CMK (cell line): ENCODE measurements at regions not wholly inside any gene's neighbourhood (a gene's known extent, or its start where the extent isn't known, plus 50 kb on each side); places are given as distances from the start of the nearest gene placed in this dataset.
"Not testable (repeated sequence)": the region's sequence is repeated elsewhere in the genome, so short reads cannot be mapped to it uniquely, and the experiment has no call there.

Experiments
- DNase-seq: peaks from one replicate; pipeline ENCODE4 v3.0.0-alpha.2; 2010; ENCODE audit warnings: low read depth

DNA sequence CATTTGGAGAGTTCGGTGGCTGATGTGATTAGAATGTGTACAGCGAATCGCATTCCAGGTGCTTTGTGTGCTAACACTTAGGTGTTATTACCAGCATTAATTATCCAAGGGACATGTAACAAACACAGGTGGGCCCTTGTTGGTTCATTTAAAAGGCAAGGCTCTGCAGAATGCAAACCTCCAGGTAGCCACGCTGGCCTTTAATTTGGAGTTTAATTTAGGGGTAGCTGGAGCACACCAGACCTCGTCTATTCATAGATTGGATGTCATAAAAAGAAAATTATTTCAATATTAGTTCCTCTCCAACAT lies 191.1 kb downstream of the MAT2B start:
- DNase-seq, result no peak

DNA sequence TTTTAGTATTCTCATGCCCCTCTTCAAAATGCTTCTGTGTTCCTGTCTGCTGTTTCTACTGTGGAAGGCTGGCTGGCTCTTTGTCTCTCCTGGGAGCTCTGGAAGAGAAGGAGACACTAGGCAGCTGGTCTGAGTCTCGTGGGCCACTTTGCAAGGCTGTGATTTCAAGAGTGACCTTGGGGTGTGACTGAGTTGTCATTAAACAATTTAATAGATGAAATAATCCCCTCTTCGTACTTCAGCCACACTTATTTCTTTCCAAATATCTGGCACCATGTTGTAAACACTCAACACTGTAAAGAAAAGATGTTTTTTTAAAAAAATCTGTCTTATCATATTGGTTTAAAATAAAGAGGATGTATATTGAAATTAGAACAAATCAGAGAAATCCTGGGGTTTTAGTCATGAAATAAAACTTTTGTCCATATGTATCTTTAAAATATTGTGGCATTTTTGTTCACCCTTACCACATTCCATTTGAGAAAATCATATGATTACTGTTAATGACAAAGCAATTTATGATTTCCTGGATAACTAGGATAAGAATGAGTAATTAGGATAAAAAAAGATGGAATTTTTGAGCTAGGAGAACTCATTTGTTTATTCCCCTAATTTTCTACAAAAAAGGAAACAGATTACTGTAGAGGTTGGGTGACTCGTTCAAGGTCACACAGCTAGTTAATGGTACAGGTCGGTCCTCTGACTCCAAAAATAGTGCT lies 200.8 kb downstream of the MAT2B start:
- no peak for DNase-seq

DNA sequence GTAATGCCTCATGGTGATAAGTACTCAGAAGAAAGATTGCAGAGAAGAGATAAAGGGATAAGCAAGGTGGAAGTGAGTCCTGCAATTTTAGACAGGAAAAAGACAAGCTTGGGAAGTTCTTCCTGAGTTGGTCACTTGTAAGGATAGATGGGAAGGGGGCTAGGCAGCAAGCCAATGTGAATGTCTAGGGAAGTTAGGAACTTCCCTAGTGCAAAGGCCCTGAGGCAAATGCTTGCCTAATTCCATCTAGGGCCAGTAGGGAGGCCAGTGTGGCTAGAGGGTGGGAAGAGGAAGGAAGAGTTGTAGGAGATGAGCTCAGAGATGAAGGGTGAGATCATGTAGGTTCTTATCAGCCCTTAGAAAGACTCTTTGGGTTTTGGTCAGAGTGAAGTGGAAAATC lies 206.6 kb downstream of the MAT2B start:
- no peak for DNase-seq

DNA sequence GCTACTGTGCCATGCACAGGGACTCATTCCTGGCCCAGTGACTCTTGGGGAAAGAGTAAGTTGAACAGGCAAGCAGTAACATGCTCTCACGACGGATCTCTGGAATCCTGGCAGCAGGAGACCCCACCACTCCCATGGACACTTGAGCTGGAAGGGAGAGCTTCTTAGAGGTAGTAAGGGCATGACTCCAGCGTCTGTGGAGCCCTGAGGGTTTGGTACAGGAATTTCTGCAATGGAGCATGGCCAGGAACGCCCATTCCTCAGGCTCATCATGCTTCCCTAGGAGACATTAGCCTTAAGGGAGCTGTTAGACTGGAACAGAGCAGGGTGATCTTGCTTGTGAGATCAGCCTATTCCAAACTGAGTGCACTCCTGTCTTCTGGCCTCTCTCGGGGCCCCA lies 212.9 kb downstream of the MAT2B start:
- no peak for DNase-seq

DNA sequence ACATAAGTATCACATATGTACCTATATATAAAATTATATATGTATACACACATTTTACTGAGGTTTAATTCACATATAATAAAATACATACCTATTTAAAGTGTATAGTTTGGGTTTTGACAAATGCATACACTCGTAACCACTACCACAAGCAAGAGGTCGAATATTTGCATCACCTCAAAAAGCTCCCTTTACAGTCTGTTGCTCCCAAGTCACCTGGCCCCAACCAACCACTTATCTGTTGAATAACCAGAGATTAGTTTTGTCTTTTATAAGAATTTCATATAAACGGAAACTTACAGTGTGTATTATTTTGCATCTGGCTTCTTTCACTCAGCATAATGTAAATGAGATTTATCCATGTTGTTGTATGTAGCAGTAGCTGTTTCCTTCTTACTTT lies 218.9 kb downstream of the MAT2B start:
- DNase-seq, result no peak

DNA sequence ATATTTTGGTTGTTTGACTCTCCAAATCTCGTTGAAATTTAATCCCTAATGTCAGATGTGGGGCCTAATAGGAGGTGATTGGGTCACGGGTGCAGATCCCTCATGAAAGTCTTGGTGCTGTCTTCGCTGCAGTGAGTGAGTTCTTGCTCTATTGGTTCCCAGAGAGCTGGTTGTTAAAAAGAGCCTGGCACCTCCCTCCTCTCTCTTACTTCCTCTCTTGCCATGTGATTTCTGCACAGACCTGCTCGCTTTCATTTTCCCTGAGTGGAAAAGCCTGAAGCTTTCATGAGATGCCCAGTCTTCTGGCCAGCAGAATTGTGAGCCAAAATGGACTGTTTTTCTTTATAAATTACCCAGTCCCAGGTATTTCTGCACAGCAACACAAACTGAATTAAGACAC lies 221.6 kb downstream of the MAT2B start:
- no peak for DNase-seq

DNA sequence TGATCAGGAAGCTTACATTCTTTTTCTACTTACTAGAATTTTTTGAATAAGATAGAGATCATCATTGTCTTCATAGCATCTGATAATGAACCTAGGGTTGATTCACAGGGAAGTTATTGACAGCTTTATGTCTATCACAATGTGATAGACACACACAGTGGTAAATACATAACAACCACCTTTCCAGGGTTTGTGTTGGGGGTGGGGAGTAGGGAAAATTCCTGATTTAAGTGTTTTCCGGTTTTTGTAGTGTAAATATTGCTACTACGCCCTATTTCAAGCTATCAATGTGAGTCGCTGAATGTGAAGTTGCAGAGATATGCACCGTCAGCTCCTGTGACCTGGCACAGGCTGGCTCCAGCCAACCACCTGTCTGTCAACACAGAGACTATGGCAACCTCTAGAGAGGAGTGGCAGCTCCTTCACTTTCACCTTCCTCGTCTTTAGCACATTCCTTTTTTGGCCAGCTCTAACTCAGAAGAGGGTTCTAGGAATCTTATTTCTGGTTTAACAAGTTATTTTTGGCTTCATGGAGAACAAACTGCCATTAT lies 224.9 kb downstream of the MAT2B start:
- no peak for DNase-seq

DNA sequence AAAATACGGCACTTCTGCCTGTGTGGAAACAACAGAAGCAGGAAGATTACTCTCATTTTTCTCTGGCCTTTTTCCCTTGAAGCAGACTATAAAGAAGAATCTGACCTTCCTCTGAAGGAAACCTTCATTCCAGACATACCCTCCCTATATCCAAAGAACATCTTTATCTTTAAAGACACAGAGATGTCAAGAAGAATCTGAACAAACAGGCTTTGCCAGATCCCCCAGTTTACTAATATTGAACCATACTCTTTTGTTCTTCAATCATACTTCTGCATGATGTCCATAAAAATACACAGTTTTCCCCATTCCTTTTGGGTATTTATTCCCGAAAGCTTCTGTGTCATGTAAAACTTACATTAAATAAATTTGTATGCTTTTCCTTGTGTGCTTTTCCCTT lies 225.8 kb downstream of the MAT2B start:
- no peak for DNase-seq

DNA sequence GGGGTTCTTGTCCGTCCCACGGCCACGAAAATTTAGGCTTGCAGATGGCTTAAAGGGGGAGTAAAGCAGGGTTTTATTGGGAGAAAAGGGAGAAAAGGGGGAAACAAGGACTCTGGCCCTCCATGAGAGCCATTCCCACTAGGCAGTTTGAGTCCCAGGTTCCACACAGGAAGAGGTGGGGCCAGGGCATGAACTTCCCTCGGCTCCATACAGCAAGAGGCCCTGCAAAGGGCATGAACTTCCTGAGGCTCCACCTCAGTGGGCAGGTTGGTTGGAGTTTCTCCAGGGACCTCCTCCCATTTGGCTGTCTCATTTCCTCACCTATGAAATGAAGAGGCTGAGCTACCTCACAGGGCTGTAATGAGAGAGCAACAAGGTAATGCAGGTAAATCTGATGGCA lies 229.7 kb downstream of the MAT2B start:
- DNase-seq, result no peak

DNA sequence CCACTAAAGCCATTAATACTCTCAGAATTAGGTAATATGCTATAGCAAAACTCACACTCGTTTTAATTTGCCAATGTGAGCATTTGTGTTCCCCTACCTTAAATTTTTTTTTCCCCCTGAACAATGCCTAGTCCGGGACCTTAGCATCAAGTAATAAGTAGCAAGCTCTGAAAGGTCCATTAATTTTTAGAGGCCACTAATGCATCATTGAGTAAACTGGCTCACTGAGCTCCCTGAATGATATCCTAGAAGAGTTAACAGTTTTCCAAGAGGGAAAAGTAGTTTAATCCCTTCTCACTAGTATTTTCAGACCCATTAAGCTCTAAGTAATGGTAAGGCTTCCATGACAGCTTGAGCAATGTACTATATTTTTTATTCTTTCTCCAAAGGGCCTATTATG lies 242.2 kb downstream of the MAT2B start:
- DNase-seq, result no peak

DNA sequence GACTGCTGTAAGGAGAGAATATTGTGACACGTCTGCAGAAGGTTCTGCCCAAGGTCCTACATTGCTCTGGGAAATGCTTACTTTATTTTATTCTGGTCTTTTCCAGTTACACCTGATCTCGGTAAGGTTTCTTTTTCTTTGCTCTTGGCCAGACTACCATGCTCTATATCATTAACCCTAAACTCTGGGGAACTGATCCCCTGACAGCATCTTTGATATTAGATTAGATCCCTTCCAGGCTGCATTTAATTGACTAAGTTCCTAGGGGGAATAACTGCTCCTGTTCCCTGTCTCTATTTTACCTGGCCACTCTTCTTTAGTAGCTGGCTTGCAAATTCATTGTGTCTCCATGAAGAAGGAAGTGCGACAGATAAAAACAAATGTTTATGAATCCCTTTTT lies 243.5 kb downstream of the MAT2B start:
- DNase-seq, result no peak

DNA sequence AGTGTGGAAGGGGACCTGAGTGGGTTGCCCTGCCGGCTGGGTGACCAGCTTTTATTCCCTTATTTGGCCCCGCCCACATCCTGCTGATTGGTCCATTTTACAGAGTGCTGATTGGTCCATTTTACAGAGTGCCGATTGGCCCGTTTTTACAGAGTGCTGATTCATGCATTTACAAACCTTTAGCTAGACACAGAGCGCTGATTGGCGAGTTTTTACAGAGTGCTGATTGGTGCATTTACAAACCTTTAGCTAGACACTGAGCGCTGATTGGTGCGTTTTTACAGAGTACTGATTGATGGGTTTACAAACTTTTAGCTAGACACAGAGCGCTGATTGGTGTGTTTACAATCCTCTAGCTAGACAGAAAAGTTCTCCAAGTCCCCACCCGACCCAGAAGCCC lies 245.0 kb downstream of the MAT2B start:
- not testable (repeated sequence) for DNase-seq

DNA sequence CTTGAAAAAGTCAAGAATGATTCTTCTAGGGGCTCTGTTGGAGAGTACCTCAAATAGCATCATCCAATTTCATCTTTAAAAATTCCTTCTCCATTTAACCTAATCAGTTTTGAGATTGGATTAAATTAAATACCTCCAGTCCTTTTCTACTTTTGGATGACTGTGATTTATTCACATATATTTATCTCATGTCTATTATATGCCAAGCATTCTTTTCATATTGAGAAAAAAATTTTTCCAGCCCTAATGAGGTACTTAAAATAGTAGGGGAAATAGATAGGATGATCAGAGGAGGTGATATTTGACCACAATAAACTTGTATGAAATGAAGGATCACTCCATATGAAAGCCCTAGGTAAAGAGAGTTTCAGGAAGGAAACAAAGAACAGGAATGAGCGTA lies 250.1 kb downstream of the MAT2B start:
- no peak for DNase-seq

DNA sequence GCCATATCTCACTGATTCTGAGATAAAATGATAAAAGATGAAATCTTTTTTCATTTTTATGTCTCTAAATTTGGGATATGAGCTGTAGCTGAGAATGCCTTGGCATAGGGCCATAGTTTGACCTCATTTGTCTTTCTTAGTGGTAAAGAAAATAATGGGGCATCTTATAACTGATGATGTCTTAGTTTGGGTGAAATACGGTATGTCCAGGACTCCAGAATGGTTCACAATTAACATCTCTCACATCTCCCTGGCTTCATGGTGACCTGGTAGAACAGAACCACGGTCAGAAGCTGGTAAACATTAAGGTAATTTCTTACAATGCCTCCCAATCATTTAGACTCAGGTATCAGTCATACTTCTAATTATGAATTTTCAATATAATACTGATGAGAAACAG lies 250.8 kb downstream of the MAT2B start:
- no peak for DNase-seq

DNA sequence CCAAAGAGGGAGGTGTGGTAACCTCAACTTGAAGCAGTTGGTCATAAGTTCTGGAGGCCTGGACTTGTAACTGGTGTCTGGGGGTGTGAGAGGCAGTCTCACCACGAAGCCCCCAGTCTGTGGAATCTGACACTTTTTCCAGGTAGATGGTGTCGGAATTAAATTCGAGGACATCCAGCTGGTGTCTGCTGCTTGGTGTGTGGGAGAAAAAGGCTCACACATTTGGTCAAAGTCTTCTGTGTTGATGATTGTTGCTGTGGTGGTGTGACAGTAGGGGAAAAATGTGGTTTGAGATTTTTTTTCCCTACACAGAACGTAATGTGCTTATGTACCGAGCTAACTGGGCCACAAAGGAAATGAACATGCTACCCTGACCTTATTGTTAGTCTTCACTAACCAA lies 251.9 kb downstream of the MAT2B start:
- DNase-seq, result no peak

DNA sequence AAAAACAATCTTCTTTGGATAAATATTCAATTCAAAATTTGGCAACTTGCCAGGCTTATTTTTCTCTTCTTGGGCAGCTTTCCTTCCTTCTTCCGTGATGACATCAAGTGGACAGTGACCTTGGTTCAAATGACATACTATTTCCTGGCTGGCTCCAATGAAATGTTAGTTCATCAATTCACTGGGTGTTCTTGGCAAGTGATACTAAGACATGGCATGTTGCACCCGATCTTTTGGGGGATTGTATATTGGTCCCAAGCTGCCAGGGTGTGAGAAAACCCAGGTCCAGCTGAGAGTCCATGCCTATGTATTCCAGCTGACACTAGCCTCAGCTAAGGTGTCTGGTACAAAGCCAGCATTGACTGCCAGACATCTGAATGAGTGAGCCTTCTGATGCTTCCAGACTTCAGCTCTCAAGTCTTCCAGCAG lies 252.9 kb downstream of the MAT2B start:
- DNase-seq, result no peak

DNA sequence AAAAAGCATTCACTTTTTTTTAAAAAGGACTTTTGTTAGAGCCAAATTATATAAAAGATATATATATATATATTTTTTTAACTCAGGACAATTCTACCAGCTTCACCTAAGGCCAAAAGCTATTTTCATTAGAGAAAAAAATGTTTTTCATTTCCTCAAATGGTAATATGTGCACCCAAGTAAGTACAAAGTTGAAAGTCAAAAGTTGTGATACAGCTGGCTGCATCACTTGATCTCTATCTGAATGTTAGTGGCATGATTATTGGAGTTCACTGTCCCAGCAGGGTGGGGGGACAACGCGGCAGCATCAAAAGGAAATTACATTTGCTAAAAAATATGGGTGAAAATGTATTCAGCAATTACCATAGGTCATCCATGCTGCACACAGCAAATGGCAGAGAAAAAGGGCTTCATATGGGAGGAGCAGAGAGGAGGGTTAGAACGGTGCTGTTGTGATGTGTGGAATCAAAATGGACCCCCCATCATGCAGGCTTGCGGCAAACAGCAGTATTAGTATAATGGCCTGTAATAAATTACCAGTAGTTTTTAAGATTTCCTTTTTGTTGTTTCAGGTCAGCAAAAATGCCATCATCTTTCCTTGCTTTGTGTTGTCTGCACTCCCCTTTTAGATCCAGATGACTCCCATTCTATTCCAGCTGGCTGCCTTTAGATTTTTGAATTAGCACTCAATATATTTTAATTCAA lies 253.7 kb downstream of the MAT2B start:
- no peak for DNase-seq

DNA sequence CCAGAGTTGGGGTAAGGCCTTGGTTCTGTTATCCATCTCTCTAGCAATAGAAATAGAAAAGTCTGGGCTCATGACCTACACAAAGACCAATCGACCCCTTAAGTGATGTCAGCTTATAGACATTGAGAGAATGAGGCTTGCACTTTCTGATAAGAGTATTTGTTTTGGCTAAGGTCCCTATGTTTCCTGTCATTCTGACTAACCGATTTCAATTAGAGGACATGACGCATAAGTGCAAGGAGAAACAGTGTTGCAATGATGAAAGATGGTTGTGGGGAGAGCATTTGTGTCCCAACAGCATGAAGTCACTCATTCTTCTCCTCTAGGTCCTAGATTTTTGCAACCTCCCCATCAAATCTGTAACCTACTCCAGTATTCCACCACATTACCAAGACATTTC lies 255.1 kb downstream of the MAT2B start:
- DNase-seq, result no peak

DNA sequence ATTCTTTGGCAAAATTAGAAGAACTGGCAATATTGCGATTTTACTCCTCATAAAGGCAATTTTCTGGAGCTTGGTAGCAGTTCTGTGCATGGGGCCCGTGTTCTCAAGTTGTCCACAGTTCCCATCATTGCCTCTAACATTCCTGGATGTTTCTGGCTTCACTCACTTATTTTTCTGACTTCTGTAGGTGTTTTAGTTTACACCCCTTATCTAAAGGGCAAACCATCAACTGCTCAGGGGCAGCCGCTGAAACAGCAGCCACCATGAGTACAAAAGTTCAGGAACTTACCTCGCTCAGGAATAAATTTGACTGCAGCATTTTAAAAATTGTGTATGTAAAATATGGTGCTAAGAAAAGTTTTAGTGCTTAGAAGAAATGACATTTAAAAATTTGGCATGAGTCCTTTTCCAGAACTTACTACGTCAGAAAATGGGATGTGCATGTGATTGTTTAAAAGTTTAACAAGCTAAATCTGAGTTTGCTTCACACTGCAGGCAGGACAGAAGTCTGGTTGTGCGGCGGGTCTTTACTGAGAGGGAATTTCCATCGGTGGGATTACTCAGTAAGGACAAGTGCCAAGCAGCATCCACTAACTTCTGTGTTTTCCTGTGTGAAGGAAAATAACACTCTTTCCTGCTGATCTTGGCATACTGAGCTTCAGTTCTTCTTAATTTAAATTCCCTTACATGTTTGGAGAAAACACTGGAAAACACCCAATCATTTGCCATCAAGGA lies 261.7 kb downstream of the MAT2B start:
- DNase-seq, result no peak

DNA sequence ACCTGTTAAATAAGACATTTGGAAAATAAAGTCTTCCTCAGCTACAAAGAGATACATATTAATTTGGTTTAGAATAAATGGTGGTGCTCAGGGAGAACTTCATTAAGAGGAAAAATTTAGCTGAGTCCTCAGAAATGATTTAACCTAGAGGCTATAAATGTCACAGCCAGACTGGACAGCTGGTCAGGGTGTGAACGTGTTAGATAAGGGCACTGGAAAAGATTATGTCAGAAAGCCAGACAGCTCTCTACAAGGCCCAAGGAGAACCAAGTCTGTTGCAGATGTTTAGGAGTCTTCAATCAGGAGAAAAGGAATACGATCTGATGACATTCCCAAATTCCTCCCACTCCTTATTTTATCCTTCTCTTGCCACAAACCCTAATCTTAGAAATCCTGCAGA lies 265.2 kb downstream of the MAT2B start:
- DNase-seq, result no peak

DNA sequence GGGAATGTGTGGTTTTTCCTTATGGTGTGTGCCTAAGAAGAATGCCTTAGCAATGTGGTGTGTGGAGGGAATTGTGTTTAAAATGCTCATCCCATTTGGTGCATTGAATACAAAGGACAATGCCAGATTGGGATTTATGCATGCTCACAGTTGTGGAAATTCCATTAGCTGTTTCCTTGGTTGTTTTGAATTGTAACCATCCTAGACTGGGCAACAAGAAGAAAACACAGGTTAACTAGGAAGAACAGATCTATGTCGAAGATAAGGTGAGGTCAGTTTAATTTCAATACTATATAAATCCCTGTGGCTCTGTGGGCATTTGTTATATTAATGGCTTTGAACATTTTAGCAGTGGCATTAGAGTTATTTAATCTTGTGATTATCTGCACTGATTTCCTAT lies 266.8 kb downstream of the MAT2B start:
- DNase-seq, result no peak

DNA sequence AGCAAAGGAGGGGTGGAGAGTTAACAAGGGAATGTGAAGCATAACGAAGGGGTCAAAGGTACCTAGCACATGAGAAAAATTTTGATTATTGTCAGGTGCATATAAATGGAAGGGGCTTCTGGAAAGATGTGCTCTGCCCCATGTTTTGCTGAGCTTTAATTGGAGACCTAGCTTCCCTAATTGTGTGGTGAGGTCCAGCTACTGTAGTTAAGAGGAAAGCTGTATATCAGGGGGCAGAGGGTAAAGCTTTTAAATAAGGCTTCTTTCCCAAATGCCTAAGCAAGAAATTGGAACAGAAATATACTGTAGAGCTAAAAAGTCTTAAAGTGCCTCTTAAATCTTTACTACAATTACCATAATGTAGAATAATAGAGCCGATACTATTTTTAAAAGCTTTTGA lies 267.2 kb downstream of the MAT2B start:
- DNase-seq, result no peak

DNA sequence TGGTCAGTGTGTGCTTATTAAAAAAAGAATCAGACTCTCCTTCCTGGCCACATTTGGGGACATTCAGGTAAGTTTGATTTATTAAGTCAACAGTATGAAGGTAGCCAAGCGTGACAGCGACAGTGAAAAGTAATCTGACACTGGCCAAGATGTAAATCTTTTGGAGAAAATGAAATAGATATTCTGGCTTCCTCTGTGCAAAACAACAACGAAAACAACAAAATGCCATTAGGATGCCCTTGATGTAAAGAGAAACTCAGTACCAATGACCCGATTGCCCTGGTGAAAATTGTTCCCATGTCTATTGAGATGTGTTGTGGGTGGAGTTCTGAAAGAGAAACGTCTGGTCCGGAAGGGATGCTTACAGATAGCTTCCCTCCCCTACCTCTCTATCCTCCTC lies 267.8 kb downstream of the MAT2B start:
- DNase-seq, result no peak
